Activated CD8-positive, alpha-beta T cell treated with anti-CD3 and anti-CD28 coated beads, Interleukin-2, amount 10 ng/mL, durations not matched to agents 7 days and 5 days (primary cell): ENCODE measurements at regions not wholly inside any gene's neighbourhood (a gene's known extent, or its start where the extent isn't known, plus 50 kb on each side); places are given as distances from the start of the nearest gene placed in this dataset.
"Not testable (repeated sequence)": the region's sequence is repeated elsewhere in the genome, so short reads cannot be mapped to it uniquely, and the experiment has no call there.

Experiments
- ATAC-seq: fragments of 150-1000 bp; cut with Tn5 transposase; one replicate; pipeline ENCODE4 v1.10.0; 2021; ENCODE audit warnings: moderate library complexity
- CTCF ChIA-PET: fragments of 350-600 bp; sonication (Branson Sonifier 250); formaldehyde crosslinking; loops from one replicate; lab custom pipeline; 2021; ENCODE audit warnings: antibody characterized with exemption; lab: Charles Lee
- POLR2A ChIA-PET: fragments of 350-600 bp; sonication (Branson Sonifier 250); formaldehyde crosslinking; loops from one replicate; lab custom pipeline; 2021; ENCODE audit warnings: antibody characterized with exemption; lab: Charles Lee
- DNase-seq: peaks from one replicate; pipeline ENCODE4 v3.0.0-alpha.2; 2020
- H3K27ac Mint-ChIP-seq: one replicate; pipeline ENCODE4 v1.8.0; 2021; ENCODE audit warnings: mild to moderate bottlenecking, mixed read lengths
- H3K27me3 Mint-ChIP-seq: one replicate; pipeline ENCODE4 v1.8.0; 2021; ENCODE audit warnings: low read depth, mixed read lengths
- H3K36me3 Mint-ChIP-seq: one replicate; pipeline ENCODE4 v1.8.0; 2021; ENCODE audit warnings: low read depth, mixed read lengths
- H3K4me1 Mint-ChIP-seq: one replicate; pipeline ENCODE4 v1.8.0; 2021; ENCODE audit warnings: low read depth, mixed read lengths
- H3K4me3 Mint-ChIP-seq: one replicate; pipeline ENCODE4 v1.8.0; 2021; ENCODE audit warnings: mild to moderate bottlenecking, mixed read lengths
- H3K9me3 Mint-ChIP-seq: one replicate; pipeline ENCODE4 v1.8.0; 2022; ENCODE audit warnings: mixed read lengths; ENCODE audit not compliant: insufficient read depth

DNA sequence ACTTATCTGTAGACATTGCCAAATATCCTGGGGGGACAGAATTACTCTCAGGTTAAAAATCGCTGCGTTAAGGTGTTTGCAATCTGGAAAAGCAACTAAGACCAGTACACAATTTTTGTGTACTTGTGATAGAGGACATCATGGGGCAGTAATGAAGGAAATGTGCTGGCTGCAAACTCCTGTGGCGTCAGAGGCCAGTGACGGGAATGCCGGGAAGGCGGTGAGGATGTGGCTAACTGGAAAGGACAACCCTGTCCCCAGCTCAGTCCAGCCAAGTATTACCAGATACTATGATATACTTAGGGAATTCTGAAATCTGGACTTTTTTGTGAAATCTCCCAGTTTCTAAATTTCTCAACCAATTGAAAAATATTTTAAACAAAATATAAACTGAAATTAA lies 103.1 kb upstream of the NANOS1 start:
- Mint-ChIP-seq H3K4me1 (peaks cover 10% of the 10 kb centered on the region), H3K36me3 (peaks cover 3% of the 10 kb centered on the region), H3K27ac (no peak overlapping the region), H3K4me3 (no peak overlapping the region), H3K27me3 (peaks cover 12% of the 10 kb centered on the region), H3K9me3 (peaks cover 13% of the 10 kb centered on the region)
- ChIA-PET CTCF (no interaction called here), POLR2A (no interaction called here)
- ATAC-seq: no peak
- DNase-seq: no peak

DNA sequence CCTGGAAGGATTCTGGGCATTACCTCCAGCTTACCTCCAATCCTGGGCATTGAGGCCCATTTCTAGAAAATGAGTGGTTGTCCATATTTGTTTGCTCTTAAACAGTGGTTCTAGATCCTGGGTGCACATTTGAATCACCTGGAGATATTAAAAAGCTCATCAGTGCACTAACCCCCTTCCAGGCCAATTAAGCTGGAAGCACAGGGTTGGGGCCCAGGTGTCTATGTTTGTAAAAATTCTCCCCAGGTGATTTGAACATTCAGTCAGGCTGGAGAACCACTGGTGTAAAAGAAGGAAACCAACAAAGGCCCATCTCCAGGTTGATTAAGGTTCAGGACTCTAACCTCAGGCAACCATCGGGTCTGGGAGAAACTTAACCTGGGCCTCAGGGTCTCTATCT lies 102.6 kb upstream of the NANOS1 start:
- Mint-ChIP-seq H3K36me3 (peaks cover 4% of the 10 kb centered on the region), H3K27ac (no peak overlapping the region), H3K27me3 (peaks cover 10% of the 10 kb centered on the region), H3K4me3 (no peak overlapping the region), H3K9me3 (peaks cover 18% of the 10 kb centered on the region), H3K4me1 (peaks cover 10% of the 10 kb centered on the region)
- ATAC-seq: no peak
- ChIA-PET POLR2A (no interaction called here), CTCF (no interaction called here)
- no peak for DNase-seq

DNA sequence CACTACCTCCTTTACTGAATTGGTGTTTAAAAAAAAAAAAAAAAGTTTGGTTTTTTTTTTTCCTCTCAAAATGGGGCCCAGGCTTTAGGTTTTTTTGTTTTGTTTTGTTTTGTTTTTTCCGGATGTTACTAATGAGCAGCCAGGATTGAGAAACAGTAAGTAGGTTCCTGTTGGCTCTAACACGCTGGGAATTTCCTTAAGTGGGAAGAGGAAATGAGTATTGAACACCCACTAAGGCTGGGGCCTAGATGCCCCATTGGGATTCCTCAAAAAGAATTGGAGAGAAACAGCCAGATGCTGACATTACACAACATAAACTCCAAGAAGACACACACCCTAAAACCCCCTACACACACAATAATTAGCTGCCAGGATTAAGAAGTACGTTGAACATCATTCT lies 102.2 kb upstream of the NANOS1 start:
- Mint-ChIP-seq H3K27ac (no peak overlapping the region), H3K4me3 (no peak overlapping the region), H3K9me3 (peaks cover 22% of the 10 kb centered on the region), H3K36me3 (peaks cover 4% of the 10 kb centered on the region), H3K4me1 (peaks cover 10% of the 10 kb centered on the region), H3K27me3 (peaks cover 11% of the 10 kb centered on the region)
- CTCF ChIA-PET: no interaction called here
- POLR2A ChIA-PET: no interaction called here
- ATAC-seq: no peak
- DNase-seq: no peak

DNA sequence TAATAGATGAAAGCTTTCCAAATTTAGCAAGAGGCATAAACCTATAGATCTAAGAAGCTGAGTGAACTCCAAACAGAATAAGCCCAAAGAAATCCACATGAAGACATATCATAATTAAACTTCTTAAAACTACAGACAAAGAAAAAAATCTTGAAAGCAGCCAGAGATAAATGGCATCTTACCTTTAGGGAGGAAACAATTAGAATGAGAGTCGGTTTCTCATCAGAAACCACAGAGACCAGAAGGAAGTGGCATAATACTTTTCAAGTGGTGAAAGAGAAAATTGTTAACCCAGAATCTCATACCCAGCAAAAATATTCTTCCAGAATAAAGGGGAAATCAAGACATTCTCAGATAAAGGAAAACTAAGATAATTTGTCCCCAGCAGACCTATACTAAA lies 98.9 kb upstream of the NANOS1 start:
- ChIA-PET CTCF (no interaction called here), POLR2A (no interaction called here)
- ATAC-seq (no peak), DNase-seq (no peak)
- H3K9me3 Mint-ChIP-seq: peaks cover 32% of the 10 kb centered on the region
- H3K36me3 Mint-ChIP-seq: peaks cover 4% of the 10 kb centered on the region
- H3K27ac Mint-ChIP-seq: no peak overlapping the region
- H3K4me3 Mint-ChIP-seq: no peak overlapping the region
- peaks cover 29% of the 10 kb centered on the region for H3K27me3 Mint-ChIP-seq
- peaks cover 10% of the 10 kb centered on the region for H3K4me1 Mint-ChIP-seq

DNA sequence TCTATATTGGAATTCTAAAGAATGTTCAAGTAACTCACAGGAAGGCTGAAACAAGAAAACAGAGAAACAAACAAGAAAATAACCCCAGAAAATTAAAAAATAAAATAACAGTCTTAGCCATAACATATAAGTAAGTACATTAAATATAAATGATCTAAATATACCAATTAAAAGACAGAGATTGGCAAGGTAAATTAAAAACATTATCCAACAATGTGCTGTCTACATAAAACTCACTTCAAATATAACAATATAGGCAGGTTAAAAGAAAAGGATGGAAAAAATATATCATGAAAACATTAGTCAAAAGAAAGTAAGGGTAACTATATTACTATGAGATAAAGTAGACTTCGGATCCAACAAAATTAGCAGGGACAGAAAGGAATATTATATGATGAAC lies 98.1 kb upstream of the NANOS1 start:
- Mint-ChIP-seq H3K27ac (no peak overlapping the region), H3K4me1 (peaks cover 10% of the 10 kb centered on the region), H3K4me3 (no peak overlapping the region), H3K36me3 (peaks cover 4% of the 10 kb centered on the region), H3K9me3 (peaks cover 32% of the 10 kb centered on the region), H3K27me3 (peaks cover 32% of the 10 kb centered on the region)
- POLR2A ChIA-PET: no interaction called here
- no peak for ATAC-seq
- DNase-seq: no peak
- CTCF ChIA-PET: no interaction called here

DNA sequence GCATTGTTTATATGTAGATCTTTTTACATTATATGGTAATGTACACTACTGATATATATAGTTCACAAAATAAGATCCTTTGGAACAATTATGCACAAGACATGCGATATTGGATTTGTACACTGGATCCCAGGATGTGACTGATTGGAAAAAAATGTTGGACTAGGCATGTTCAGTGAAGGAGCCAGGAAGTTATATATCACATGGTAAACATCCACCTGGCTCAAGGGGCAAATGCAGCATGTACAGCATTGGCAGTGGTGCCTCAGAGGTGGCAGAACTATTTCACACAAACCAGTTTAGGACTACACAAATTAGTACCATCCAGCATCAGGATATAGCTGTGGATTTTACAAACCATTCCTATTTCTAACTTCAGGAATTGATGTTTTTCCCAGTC lies 97.4 kb upstream of the NANOS1 start:
- CTCF ChIA-PET, H3K27ac Mint-ChIP-seq, POLR2A ChIA-PET, ATAC-seq, H3K4me3 Mint-ChIP-seq, H3K36me3 Mint-ChIP-seq, DNase-seq: not testable (repeated sequence)
- Mint-ChIP-seq H3K9me3 (peaks cover 32% of the 10 kb centered on the region), H3K27me3 (peaks cover 37% of the 10 kb centered on the region), H3K4me1 (peaks cover 10% of the 10 kb centered on the region)

DNA sequence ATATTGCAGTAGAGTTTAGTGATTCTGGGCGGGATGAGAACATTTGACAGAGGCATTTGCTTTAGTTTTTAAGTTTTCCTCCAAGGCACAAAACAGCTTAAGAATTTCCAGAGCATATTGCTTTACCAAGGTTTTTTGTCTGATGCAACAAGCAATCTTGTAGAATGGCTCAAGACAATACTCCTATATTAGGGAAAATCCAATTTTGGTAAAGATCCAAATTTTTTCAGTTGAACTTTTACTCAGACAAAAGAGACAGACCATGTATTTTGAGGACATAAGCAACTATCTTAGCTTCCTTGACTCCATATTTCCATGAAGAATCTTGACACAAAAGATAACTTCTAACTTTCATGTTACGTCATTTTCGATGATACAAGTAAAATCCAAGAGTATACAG lies 92.3 kb upstream of the NANOS1 start:
- ChIA-PET CTCF (no interaction called here), POLR2A (no interaction called here)
- DNase-seq (no peak), ATAC-seq (no peak)
- no peak overlapping the region for H3K4me3 Mint-ChIP-seq
- H3K27me3 Mint-ChIP-seq: peaks cover 47% of the 10 kb centered on the region
- no peaks in the 10 kb centered on the region for H3K36me3 Mint-ChIP-seq
- H3K27ac Mint-ChIP-seq: no peak overlapping the region
- H3K4me1 Mint-ChIP-seq: peaks cover 5% of the 10 kb centered on the region
- H3K9me3 Mint-ChIP-seq: peaks cover 14% of the 10 kb centered on the region

DNA sequence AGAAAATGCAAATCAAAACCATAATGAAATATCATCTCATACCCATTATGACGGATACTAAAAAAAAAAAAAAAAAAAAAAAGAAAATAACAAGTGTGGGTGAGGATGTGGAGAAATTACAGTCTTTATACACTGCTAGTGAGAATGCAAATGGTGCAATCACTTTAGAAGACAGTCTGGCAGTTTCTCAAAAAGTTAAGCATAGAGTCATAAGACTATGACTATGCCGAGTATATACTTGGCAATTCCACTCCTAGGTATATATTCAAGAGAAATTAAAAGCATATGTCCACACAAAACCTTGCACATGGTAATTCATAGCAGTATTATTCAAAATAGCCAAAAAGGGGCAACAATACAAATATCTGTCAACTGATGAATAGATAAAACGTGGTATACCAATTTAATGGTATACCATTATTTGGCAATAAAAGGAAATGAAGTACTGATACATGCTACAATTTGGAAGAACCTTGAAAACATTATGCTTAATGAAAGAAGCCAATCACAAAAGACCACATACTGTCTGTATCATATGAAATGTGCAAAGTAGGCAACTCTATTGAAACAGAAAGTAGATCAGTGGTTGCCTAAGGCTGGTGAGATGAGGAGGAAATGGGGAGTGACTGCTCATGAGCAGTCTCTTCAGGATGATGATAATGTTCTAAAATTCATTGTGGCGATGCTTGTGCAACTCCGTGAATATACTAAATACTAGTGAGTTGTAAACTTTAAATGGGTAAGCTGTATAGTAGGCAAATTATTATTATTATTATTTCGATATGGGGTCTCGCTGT lies 90.1 kb upstream of the NANOS1 start:
- Mint-ChIP-seq H3K9me3 (peaks cover 3% of the 10 kb centered on the region), H3K27me3 (peaks cover 34% of the 10 kb centered on the region), H3K36me3 (no peaks in the 10 kb centered on the region), H3K4me3 (no peak overlapping the region), H3K4me1 (peaks cover 5% of the 10 kb centered on the region), H3K27ac (no peak overlapping the region)
- ATAC-seq (no peak), DNase-seq (no peak)
- POLR2A ChIA-PET: no interaction called here
- CTCF ChIA-PET: no interaction called here

DNA sequence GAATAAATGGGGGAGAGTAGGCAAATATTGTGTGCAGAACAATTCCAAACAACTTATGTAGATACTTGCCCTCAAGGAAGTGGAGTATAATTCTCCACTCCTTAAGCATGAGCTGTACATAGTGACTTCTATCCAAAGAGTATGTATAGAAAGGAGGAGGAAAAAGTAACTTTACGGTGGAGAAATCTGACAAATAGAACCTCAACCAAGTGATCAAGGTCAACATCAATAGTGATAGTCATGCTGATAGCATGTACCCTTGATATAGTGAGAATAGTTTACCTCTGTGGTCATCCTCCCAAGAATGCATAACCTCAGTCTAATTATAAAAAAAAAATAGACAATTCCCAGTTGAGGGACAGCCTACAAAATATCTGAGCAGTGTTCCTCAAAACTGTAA lies 89.1 kb upstream of the NANOS1 start:
- Mint-ChIP-seq H3K4me1 (peaks cover 5% of the 10 kb centered on the region), H3K27me3 (peaks cover 30% of the 10 kb centered on the region), H3K9me3 (peaks cover 3% of the 10 kb centered on the region), H3K4me3 (no peak overlapping the region), H3K36me3 (no peaks in the 10 kb centered on the region), H3K27ac (no peak overlapping the region)
- DNase-seq (no peak), ATAC-seq (no peak)
- ChIA-PET POLR2A (no interaction called here), CTCF (no interaction called here)

DNA sequence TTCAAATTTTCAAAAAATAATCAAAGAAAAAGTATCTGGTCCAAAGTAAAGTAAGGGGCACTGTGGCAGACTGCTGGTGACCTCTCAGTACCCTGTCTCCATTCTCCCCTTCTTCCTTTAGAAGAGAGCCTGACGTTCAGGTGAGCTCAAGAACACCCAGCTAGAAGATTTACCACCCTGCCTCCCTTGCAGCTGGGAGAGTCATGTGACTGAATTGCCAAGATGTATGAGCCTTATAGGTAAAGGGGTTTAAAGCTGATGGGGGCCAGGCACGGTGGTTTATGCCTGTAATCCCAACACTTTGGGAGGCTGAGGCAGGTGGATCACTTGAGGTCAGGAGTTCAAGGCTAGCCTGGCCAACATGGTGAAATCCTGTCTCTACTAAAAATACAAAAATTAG lies 86.3 kb upstream of the NANOS1 start:
- no peaks in the 10 kb centered on the region for H3K36me3 Mint-ChIP-seq
- ATAC-seq (no peak), DNase-seq (no peak)
- peaks cover 3% of the 10 kb centered on the region for H3K9me3 Mint-ChIP-seq
- no peak overlapping the region for H3K4me3 Mint-ChIP-seq
- no peak overlapping the region for H3K27ac Mint-ChIP-seq
- POLR2A ChIA-PET: no interaction called here
- CTCF ChIA-PET: no interaction called here
- peaks cover 24% of the 10 kb centered on the region for H3K27me3 Mint-ChIP-seq
- H3K4me1 Mint-ChIP-seq: peaks cover 5% of the 10 kb centered on the region

DNA sequence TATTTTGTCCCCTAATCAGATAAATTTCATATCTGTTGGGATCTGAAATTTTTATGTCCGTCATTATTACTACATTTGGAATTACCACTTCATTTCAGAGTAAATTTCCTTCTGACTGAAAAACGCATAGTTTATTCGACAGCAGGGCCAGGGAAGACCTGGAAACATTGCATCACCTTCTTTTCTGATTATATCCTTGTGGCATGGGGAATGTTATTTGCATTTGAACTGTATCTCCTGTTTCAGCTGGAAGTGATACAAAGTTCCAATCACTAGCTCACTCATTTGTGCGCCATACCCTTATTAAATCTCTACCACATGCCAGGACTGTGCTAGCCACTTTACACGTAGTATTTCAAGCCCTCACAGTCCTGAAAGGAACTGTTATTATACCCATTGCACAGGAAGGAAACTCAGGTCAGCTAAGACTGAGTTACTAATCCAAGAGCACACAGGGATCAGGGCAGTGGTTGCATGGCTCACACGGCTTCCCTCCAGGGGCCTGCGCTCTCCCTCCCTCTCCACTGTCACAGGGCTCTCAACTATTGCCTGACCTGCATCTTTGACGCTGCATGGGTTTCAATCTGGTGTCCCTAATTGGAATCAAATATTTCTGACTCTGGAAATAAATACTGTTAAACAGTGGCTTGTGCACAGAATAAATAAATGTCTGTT lies 84.4 kb upstream of the NANOS1 start:
- Mint-ChIP-seq H3K36me3 (no peaks in the 10 kb centered on the region), H3K27ac (no peak overlapping the region), H3K4me1 (peaks cover 3% of the 10 kb centered on the region), H3K9me3 (peaks cover 3% of the 10 kb centered on the region), H3K4me3 (no peak overlapping the region), H3K27me3 (peaks cover 20% of the 10 kb centered on the region)
- no peak for DNase-seq
- ChIA-PET CTCF (no interaction called here), POLR2A (no interaction called here)
- ATAC-seq: no peak

DNA sequence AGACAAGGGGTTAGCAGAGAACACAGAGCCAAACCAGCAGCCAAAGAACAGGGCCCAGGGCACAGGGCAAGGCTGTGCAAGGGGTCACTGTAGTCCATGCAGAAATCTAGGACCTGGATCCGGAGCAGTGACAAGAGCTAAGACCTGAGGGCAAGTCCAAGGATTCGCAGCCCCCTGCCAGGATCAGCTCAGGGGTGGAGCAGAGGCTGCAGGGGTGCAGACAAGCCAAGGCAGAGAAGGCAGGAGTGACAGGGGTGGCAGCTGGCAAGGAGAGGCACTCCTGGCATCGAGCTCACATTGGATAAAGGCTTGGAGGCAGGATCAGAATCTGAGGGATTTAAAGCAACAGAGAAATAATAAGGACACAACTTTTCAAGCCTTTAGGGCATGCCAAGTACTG lies 80.7 kb upstream of the NANOS1 start:
- ATAC-seq: no peak
- Mint-ChIP-seq H3K27ac (no peak overlapping the region), H3K4me1 (peaks cover 9% of the 10 kb centered on the region), H3K36me3 (no peaks in the 10 kb centered on the region), H3K4me3 (no peak overlapping the region), H3K9me3 (no peaks in the 10 kb centered on the region), H3K27me3 (peaks cover 20% of the 10 kb centered on the region)
- DNase-seq: peak; percentile 13
- POLR2A ChIA-PET: no interaction called here
- CTCF ChIA-PET: no interaction called here
